ENCODE measurements at regions not wholly inside any gene's neighbourhood (a gene's known extent, or its start where the extent isn't known, plus 50 kb on each side); places are given as distances from the start of the nearest gene placed in this dataset.
"Not testable (repeated sequence)": the region's sequence is repeated elsewhere in the genome, so short reads cannot be mapped to it uniquely, and the experiment has no call there.

- no peak for TF ChIP-seq CTCF (conservative IDR thresholded peaks at IDR 0.05)
- no peak overlapping the region; the same call in 1 of the 2 replicates for H3K27ac ChIP-seq
Measured at GRCh38 chr21:32918478-32919120, 107.1 kb upstream of the OLIG2 start.

- no peak overlapping the region for H3K27ac ChIP-seq
- TF ChIP-seq CTCF (conservative IDR thresholded peaks at IDR 0.05), result no peak
Measured at GRCh38 chr21:32920474-32920873, 105.3 kb upstream of the OLIG2 start.

- H3K27ac ChIP-seq, result no peak overlapping the region
- TF ChIP-seq CTCF (conservative IDR thresholded peaks at IDR 0.05), result peak; percentile 42
Measured at GRCh38 chr21:32921632-32922230, 104.0 kb upstream of the OLIG2 start.

GRCh38 chr21:32925098-32925497, 100.6 kb upstream of the OLIG2 start:
- no peak overlapping the region for H3K27ac ChIP-seq
- TF ChIP-seq CTCF (conservative IDR thresholded peaks at IDR 0.05), result no peak

- H3K27ac ChIP-seq, result no peak overlapping the region
- TF ChIP-seq CTCF (conservative IDR thresholded peaks at IDR 0.05), result no peak
Measured at GRCh38 chr21:32929633-32930038, 96.1 kb upstream of the OLIG2 start.

GRCh38 chr21:32930673-32931072, 95.1 kb upstream of the OLIG2 start:
- TF ChIP-seq CTCF (conservative IDR thresholded peaks at IDR 0.05), result no peak
- H3K27ac ChIP-seq, result 0 out of 2 replicates have a peak overlapping the region, but pooled peaks have one; percentile 8

GRCh38 chr21:32934068-32934467, 91.7 kb upstream of the OLIG2 start:
- not testable (repeated sequence) for H3K27ac ChIP-seq

- no peak for TF ChIP-seq CTCF (conservative IDR thresholded peaks at IDR 0.05)
- H3K27ac ChIP-seq, result no peak overlapping the region
Measured at GRCh38 chr21:32934829-32935228, 90.9 kb upstream of the OLIG2 start.
